ENCODE measurements at regions not wholly inside any gene's neighbourhood (a gene's known extent, or its start where the extent isn't known, plus 50 kb on each side); places are given as distances from the start of the nearest gene placed in this dataset.

- Histone ChIP-seq H3K27me3 (ENCODE audit: control insufficient read depth in 2 of 2, insufficient read depth in 2 of 2, low read length in 2 of 2) (peaks cover 0 to 5% of the 10 kb centered on the region in 2 experiments), H3K9me3 (replicated peaks; ENCODE audit: control insufficient read depth, insufficient read depth, low read length) (no peaks in the 10 kb centered on the region), H3K4me3 (replicated peaks in 1 of 3; ENCODE audit: insufficient read depth in 1 of 3, low read depth in 1 of 3, low read length in 3 of 3) (no peak overlapping the region), H3K79me2 (ENCODE audit: control insufficient read depth, insufficient read depth, low read length) (no peaks in the 10 kb centered on the region), H4K20me1 (replicated peaks; ENCODE audit: control insufficient read depth, extremely low read depth, insufficient read depth, low read length) (no peaks in the 10 kb centered on the region), H3K4me2 (ENCODE audit: insufficient read depth, low read length) (no peak overlapping the region), H2AFZ (ENCODE audit: low read depth, low read length) (no peak overlapping the region), H3K9ac (replicated peaks; ENCODE audit: extremely low read depth, insufficient read depth, low read length) (no peak overlapping the region), H3K36me3 (ENCODE audit: control insufficient read depth in 2 of 2, extremely low read depth in 1 of 2, insufficient read depth in 2 of 2, low read length in 2 of 2) (no peaks in the 10 kb centered on the region), H3K4me1 (ENCODE audit: control insufficient read depth, extremely low read depth, insufficient read depth, low read length) (no peaks in the 10 kb centered on the region), H3K27ac (ENCODE audit: insufficient read depth, low read depth, low read length) (no peak overlapping the region), H3K9me1 (replicated peaks; ENCODE audit: control insufficient read depth, extremely low read depth, insufficient read depth, low read length) (no peaks in the 10 kb centered on the region)
- no peak for TF ChIP-seq JUN (IDR thresholded peaks at IDR 0.05; ENCODE audit: borderline replicate concordance, insufficient read depth, insufficient read length, low read depth)
- TF ChIP-seq EZH2 (IDR thresholded peaks at IDR 0.05; ENCODE audit: borderline replicate concordance, low read depth, low read length, severe bottlenecking): no peak
- no peak for TF ChIP-seq MYC (IDR thresholded peaks at IDR 0.05; ENCODE audit: low read depth, low read length)
- TF ChIP-seq POLR2AphosphoS5 (IDR thresholded peaks at IDR 0.05; ENCODE audit: insufficient read depth, low read depth, low read length): no peak
- TF ChIP-seq CTCF (IDR thresholded peaks at IDR 0.05; ENCODE audit: extremely low read depth in 1 of 2, insufficient read depth in 1 of 2, low read depth in 1 of 2, low read length in 2 of 2): no peak
- TF ChIP-seq POLR2A (IDR thresholded peaks at IDR 0.05; ENCODE audit: low read depth, low read length): no peak
- no peak for TF ChIP-seq MAX (IDR thresholded peaks at IDR 0.05; ENCODE audit: insufficient read depth, insufficient read length)
- no peak for TF ChIP-seq FOS (IDR thresholded peaks at IDR 0.05; ENCODE audit: borderline replicate concordance, insufficient read depth, low read length)
- ChIA-PET CTCF (interaction anchor here (0.6 to 2.4 kb wide), 7 partner anchors 8 to 726 kb away, joined by 3 to 15 read pairs (median 3); no protein-coding TSS in a partner anchor), POLR2A (no interaction called here)
- no peak for FAIRE-seq
- intact Hi-C loops (cut with micrococcal nuclease) (no loop called here), dilution Hi-C loops (cut with MboI; ENCODE audit: extremely low pct_ligation_motif_present, low sequenced_read_pairs) (no loop called here)
- no TSS peak for BruUV-seq (replicated peaks)
- no peak for DNase-seq (ENCODE audit: low read depth, low spot score)
Measured at GRCh38 chr6:134835993-134836392, 113.9 kb downstream of the ALDH8A1 start.

Data from endothelial cell of umbilical vein (primary cell).